ENCODE measurements at regions not wholly inside any gene's neighbourhood (a gene's known extent, or its start where the extent isn't known, plus 50 kb on each side); places are given as distances from the start of the nearest gene placed in this dataset.
"Not testable (repeated sequence)": the region's sequence is repeated elsewhere in the genome, so short reads cannot be mapped to it uniquely, and the experiment has no call there.

DNA sequence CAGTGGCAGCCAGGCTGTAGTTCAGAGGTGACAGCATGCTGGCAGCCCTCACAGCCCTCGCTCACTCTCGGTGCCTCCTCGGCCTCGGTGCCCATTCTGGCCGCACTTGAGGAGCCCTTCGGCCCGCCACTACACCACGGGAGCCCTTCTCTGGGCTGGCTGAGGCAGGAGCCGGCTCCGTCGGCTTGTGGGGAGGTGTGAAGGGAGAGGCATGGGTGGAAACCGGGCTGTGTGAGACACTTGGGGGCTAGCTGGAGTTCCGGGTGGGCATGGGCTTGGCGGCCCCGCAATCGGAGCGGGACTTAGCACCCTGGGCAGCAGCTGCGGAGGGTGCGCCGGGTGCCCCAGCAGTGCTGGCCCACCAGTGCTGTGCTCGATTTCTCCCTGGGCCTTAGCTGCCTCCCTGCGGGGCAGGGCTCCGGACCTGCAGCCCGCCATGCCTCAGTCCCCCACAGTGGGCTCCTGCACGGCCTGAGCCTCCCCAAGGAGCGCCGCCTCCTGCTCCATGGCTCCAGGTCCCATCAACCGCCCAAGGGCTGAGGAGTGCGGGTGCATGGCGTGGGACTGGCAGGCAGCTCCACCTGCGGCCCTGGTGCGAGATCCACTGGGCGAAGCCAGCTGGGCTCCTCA, 396.8 kb downstream of the FAM72C start:
- DNase-seq, result no peak

DNA sequence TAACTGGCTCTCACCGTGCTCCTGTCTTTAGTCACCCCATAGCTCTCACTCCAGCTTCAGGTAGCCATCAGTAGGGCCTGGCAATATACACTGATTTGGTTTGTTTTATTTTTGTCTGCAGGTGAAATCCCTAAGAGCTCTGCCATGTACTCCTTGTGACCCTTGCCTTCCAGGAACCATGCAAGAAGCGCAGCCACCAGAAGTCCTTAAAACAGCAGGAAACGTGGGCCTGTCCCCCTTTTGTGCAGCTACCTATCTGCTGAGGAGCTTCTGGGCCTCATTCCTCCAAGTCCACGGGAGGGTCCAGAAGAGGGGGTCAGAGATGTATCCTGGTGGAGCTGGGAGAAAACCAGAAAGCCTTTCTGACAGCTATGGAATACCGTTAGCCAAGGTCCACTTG, 399.1 kb downstream of the FAM72C start:
- DNase-seq, result not testable (repeated sequence)

- DNase-seq, result not testable (repeated sequence)
Observed at GRCh38 chr1:143563761-143564160, 408.0 kb downstream of the FAM72C start.

- no peak for DNase-seq
Observed at GRCh38 chr1:143553627-143554026, 418.2 kb downstream of the FAM72C start.

DNA sequence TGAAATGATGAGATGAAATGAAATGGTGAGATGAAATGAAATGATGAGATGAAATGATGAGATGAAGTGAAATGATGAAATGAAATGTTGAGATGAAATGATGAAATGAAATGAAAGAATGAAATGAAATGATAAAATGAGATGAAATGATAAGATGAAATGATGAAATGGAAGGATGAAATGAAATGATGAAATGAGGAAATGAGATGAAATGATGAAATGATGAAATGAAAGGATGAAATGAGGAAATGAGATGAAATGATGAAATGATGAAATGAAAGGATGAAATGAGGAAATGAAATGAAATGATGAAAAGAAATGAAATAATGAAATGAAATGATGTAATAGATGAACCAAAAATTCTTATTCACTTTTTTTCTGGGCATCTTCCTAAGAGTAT, 467.1 kb downstream of the FAM72C start:
- not testable (repeated sequence) for DNase-seq

DNA sequence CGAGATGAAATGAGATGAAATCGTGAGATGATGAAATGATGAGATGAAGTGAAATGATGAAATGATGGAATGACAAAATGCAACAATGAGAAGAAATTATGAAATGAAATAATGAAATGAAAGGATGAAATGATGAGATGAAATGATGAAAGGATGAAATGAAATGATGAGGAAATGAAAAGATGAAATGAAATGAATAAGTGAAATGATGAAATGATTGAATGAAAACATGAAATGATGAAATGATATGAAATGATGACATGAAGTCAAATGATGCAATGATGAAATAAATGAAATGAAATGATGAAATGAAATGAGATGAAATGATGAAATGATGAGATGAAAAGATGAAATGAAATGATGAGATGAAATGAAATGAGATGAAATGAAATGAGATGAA, 467.7 kb downstream of the FAM72C start:
- not testable (repeated sequence) for DNase-seq

GRCh38 chr1:143503048-143503447, 468.7 kb downstream of the FAM72C start:
- not testable (repeated sequence) for DNase-seq

GRCh38 chr1:143502038-143502437, 469.7 kb downstream of the FAM72C start:
- not testable (repeated sequence) for DNase-seq

GRCh38 chr1:143498059-143498749, 473.6 kb downstream of the FAM72C start:
- DNase-seq, result not testable (repeated sequence)

GRCh38 chr1:143497374-143497747, 474.4 kb downstream of the FAM72C start:
- no peak for DNase-seq

- DNase-seq, result not testable (repeated sequence)
Observed at GRCh38 chr1:143496526-143497373, 475.0 kb downstream of the FAM72C start.

Data from NCI-H1436 (cell line).